SK-N-SH (cell line): ENCODE measurements at regions not wholly inside any gene's neighbourhood (a gene's known extent, or its start where the extent isn't known, plus 50 kb on each side); places are given as distances from the start of the nearest gene placed in this dataset.

Experiments used
- CTCF ChIP-seq: fragments of 200-600 bp; sonication (generic); IDR thresholded peaks from 2 replicates; pipeline ENCODE4 v1.6.1; 2017; ENCODE audit warnings: antibody characterized with exemption, mild to moderate bottlenecking, moderate library complexity
- FOXM1 ChIP-seq: IDR thresholded peaks from 2 replicates; pipeline ENCODE4 v1.4.0; 2012; ENCODE audit warnings: low read depth, mild to moderate bottlenecking
- IRF3 ChIP-seq: fragments of 150-350 bp; IDR thresholded peaks from 2 replicates; pipeline ENCODE4 v1.6.1; 2016; ENCODE audit warnings: mild to moderate bottlenecking, low read depth, low read length
- POLR2AphosphoS5 ChIP-seq: IDR thresholded peaks from 2 replicates; pipeline ENCODE4 v1.6.1; 2012; ENCODE audit warnings: low read depth, low read length

- TF ChIP-seq CTCF (no peak), POLR2AphosphoS5 (no peak), IRF3 (no peak), FOXM1 (no peak)
These were observed 71.8 kb upstream of the L3MBTL3 start for GRCh38 chr6:129946439-129947140.
